PC-3 (cell line): ENCODE measurements at regions not wholly inside any gene's neighbourhood (a gene's known extent, or its start where the extent isn't known, plus 50 kb on each side); places are given as distances from the start of the nearest gene placed in this dataset.

ENCODE experiments used
- ATAC-seq: fragments of 200-7000 bp; cut with Tn5 transposase; 2 replicates; pipeline ENCODE4 v1.9.1; 2020; ENCODE audit warnings: mild to moderate bottlenecking, moderate library complexity
- BruUV-seq: library from RNA; stranded (reverse); fragments of 400-500 nt; replicated peaks from 2 replicates; lab custom pipeline; 2021; lab: Mats Ljungman, UMichigan
- CTCF ChIA-PET: fragments of 300-600 bp; sonication (Branson Sonifier 250); formaldehyde crosslinking; loops from one replicate; lab custom pipeline; 2022; ENCODE audit warnings: antibody characterized with exemption; lab: Charles Lee
- POLR2A ChIA-PET: fragments of 300-600 bp; sonication (Branson Sonifier 250); formaldehyde crosslinking; loops from one replicate; lab custom pipeline; 2022; ENCODE audit warnings: antibody characterized with exemption; ENCODE audit not compliant: unreplicated experiment; lab: Charles Lee
- DNase-seq: peaks from one replicate; pipeline ENCODE4 v3.0.0-alpha.2; 2015
- H2AFZ ChIP-seq: fragments of 300-600 bp; sonication (generic); 2 replicates; pipeline ENCODE4 v1.6.0; 2016; ENCODE audit warnings: antibody characterized with exemption, low read length
- H3F3A ChIP-seq: fragments of 300-600 bp; sonication (generic); one replicate; pipeline ENCODE4 v1.6.0; 2017; ENCODE audit warnings: antibody characterized with exemption, low read length, control low read depth, mild to moderate bottlenecking; ENCODE audit not compliant: unreplicated experiment
- H3K27ac ChIP-seq: fragments of 300-600 bp; sonication (generic); 2 replicates; pipeline ENCODE4 v1.5.1; 2016; ENCODE audit warnings: mild to moderate bottlenecking, low read length
- H3K27me3 ChIP-seq: fragments of 300-600 bp; sonication (generic); 2 replicates; pipeline ENCODE4 v1.6.1; 2016; ENCODE audit warnings: low read length, mixed read lengths
- H3K36me3 ChIP-seq: fragments of 300-600 bp; sonication (generic); 2 replicates; pipeline ENCODE4 v1.6.1; 2016; ENCODE audit warnings: low read depth, mixed run types, low read length, mixed read lengths
- H3K4me1 ChIP-seq: fragments of 300-600 bp; sonication (generic); 2 replicates; pipeline ENCODE4 v1.5.1; 2016; ENCODE audit warnings: low read length; ENCODE audit not compliant: insufficient read depth
- H3K4me2 ChIP-seq: fragments of 300-600 bp; sonication (generic); 2 replicates; pipeline ENCODE4 v1.6.0; 2016; ENCODE audit warnings: low read length
- H3K4me3 ChIP-seq: fragments of 300-600 bp; sonication (generic); 2 replicates; pipeline ENCODE4 v1.5.1; 2016; ENCODE audit warnings: mild to moderate bottlenecking, low read length, mixed read lengths
- H3K79me2 ChIP-seq: fragments of 300-600 bp; sonication (generic); 2 replicates; pipeline ENCODE4 v1.6.1; 2017; ENCODE audit warnings: low read length, mixed read lengths
- H3K9ac ChIP-seq: fragments of 300-600 bp; sonication (generic); 2 replicates; pipeline ENCODE4 v1.6.0; 2016; ENCODE audit warnings: mild to moderate bottlenecking, low read length
- H3K9me2 ChIP-seq: fragments of 300-600 bp; sonication (generic); replicated peaks from 2 replicates; pipeline ENCODE4 v1.6.1; 2016; ENCODE audit warnings: mixed run types, low read length, mixed read lengths
- H3K9me3 ChIP-seq: fragments of 300-600 bp; sonication (generic); 2 replicates; pipeline ENCODE4 v1.6.1; 2016; ENCODE audit warnings: low read length, mixed read lengths
- H4K20me1 ChIP-seq: fragments of 300-600 bp; sonication (generic); 2 replicates; pipeline ENCODE4 v1.6.1; 2016; ENCODE audit warnings: low read length, mixed read lengths
- EZH2 ChIP-seq: fragments of 300-600 bp; sonication (generic); IDR thresholded peaks from one replicate; pipeline ENCODE4 v1.6.1; 2017; ENCODE audit warnings: antibody characterized with exemption, mild to moderate bottlenecking, low read length; ENCODE audit not compliant: unreplicated experiment
- EZH2phosphoT487 ChIP-seq: fragments of 300-600 bp; sonication (generic); IDR thresholded peaks from 2 replicates; pipeline ENCODE4 v1.6.1; 2018; ENCODE audit warnings: mild to moderate bottlenecking, antibody characterized with exemption, low read length, borderline replicate concordance
- intact Hi-C: fragments of 100-400 bp; cut with micrococcal nuclease; formaldehyde crosslinking; loops from 2 replicates; pipeline ENCODE4 v1.9.0; 2023
- TF ChIP-seq, protein P1 (sequence below): fragments of 300-600 bp; sonication (generic); conservative IDR thresholded peaks from 2 replicates; pipeline ENCODE4 v1.5.1; 2017; ENCODE audit warnings: antibody characterized with exemption, low read depth, mild to moderate bottlenecking, low read length

- Histone ChIP-seq H2AFZ (no peak overlapping the region), H3K27me3 (no peaks in the 10 kb centered on the region), H3K27ac (no peak overlapping the region), H3K4me3 (no peak overlapping the region), H3K36me3 (no peaks in the 10 kb centered on the region), H3K9me2 (no peaks in the 10 kb centered on the region), H4K20me1 (no peaks in the 10 kb centered on the region), H3K4me2 (no peak overlapping the region), H3K9ac (no peak overlapping the region), H3K4me1 (peaks cover 4% of the 10 kb centered on the region; the same call in 1 of the 2 replicates), H3K79me2 (no peaks in the 10 kb centered on the region), H3K9me3 (no peaks in the 10 kb centered on the region), H3F3A (no peaks in the 10 kb centered on the region)
- DNase-seq = peak; percentile 32
- TF ChIP-seq, protein P1, sequence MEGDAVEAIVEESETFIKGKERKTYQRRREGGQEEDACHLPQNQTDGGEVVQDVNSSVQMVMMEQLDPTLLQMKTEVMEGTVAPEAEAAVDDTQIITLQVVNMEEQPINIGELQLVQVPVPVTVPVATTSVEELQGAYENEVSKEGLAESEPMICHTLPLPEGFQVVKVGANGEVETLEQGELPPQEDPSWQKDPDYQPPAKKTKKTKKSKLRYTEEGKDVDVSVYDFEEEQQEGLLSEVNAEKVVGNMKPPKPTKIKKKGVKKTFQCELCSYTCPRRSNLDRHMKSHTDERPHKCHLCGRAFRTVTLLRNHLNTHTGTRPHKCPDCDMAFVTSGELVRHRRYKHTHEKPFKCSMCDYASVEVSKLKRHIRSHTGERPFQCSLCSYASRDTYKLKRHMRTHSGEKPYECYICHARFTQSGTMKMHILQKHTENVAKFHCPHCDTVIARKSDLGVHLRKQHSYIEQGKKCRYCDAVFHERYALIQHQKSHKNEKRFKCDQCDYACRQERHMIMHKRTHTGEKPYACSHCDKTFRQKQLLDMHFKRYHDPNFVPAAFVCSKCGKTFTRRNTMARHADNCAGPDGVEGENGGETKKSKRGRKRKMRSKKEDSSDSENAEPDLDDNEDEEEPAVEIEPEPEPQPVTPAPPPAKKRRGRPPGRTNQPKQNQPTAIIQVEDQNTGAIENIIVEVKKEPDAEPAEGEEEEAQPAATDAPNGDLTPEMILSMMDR = no peak
- no peak for TF ChIP-seq EZH2
- TF ChIP-seq EZH2phosphoT487 = no peak
- CTCF ChIA-PET = no interaction called here
- intact Hi-C loops = no loop called here
- BruUV-seq = no TSS peak
- POLR2A ChIA-PET = no interaction called here
- peak; percentile 67 for ATAC-seq
These were observed 845.7 kb upstream of the USP15 start for GRCh38 chr12:61414470-61414869.

- DNase-seq (no peak), ATAC-seq (no peak)
- H2AFZ ChIP-seq = no peak overlapping the region
- no peaks in the 10 kb centered on the region for H3K79me2 ChIP-seq
- no peaks in the 10 kb centered on the region for H4K20me1 ChIP-seq
- intact Hi-C loops = no loop called here
- BruUV-seq = no TSS peak
- no peaks in the 10 kb centered on the region for H3F3A ChIP-seq
- 0 out of 2 replicates have a peak, but pooled peaks cover 5% of the 10 kb centered on the region for H3K9me2 ChIP-seq
- H3K27ac ChIP-seq = no peak overlapping the region
- H3K4me2 ChIP-seq = no peak overlapping the region
- ChIA-PET CTCF (no interaction called here), POLR2A (no interaction called here)
- H3K27me3 ChIP-seq = no peaks in the 10 kb centered on the region
- no peaks in the 10 kb centered on the region for H3K4me1 ChIP-seq
- TF ChIP-seq EZH2phosphoT487 (no peak), EZH2 (no peak)
- TF ChIP-seq, protein P1 = no peak
- H3K36me3 ChIP-seq = no peaks in the 10 kb centered on the region
- no peak overlapping the region for H3K4me3 ChIP-seq
- H3K9ac ChIP-seq = no peak overlapping the region
- H3K9me3 ChIP-seq = no peaks in the 10 kb centered on the region
These were observed 837.4 kb upstream of the USP15 start for GRCh38 chr12:61422786-61423185.

- H3K4me2 ChIP-seq = no peak overlapping the region
- no peak overlapping the region for H3K4me3 ChIP-seq
- intact Hi-C loops = loop anchor here (5.0 kb wide), 1 partner anchor 740 kb away; no protein-coding TSS in a partner anchor
- H4K20me1 ChIP-seq = no peaks in the 10 kb centered on the region
- no peaks in the 10 kb centered on the region for H3F3A ChIP-seq
- H3K36me3 ChIP-seq = no peaks in the 10 kb centered on the region
- no peak overlapping the region for H2AFZ ChIP-seq
- no peaks in the 10 kb centered on the region for H3K9me2 ChIP-seq
- peak overlapping the region; percentile 75 for H3K27ac ChIP-seq
- POLR2A ChIA-PET = interaction anchor here (0.5 to 0.6 kb wide), 2 partner anchors 83 to 92 kb away, joined by 5 to 6 read pairs; no protein-coding TSS in a partner anchor
- CTCF ChIA-PET = no interaction called here
- DNase-seq (peak; percentile 89), ATAC-seq (peak; percentile 95)
- H3K9me3 ChIP-seq = no peaks in the 10 kb centered on the region
- H3K4me1 ChIP-seq = peaks cover 11% of the 10 kb centered on the region
- H3K27me3 ChIP-seq = no peaks in the 10 kb centered on the region
- H3K79me2 ChIP-seq = no peaks in the 10 kb centered on the region
- no peak overlapping the region; the same call in 1 of the 2 replicates for H3K9ac ChIP-seq
- no TSS peak for BruUV-seq
- TF ChIP-seq, protein P1 = no peak
- TF ChIP-seq EZH2phosphoT487 = no peak
- no peak for TF ChIP-seq EZH2
These were observed 808.1 kb upstream of the USP15 start for GRCh38 chr12:61452076-61452475.
